Osteoblast (primary cell): ENCODE measurements at regions not wholly inside any gene's neighbourhood (a gene's known extent, or its start where the extent isn't known, plus 50 kb on each side); places are given as distances from the start of the nearest gene placed in this dataset.

Experiments
- DNase-seq: peaks from one replicate; pipeline ENCODE4 v3.0.0; 2011; ENCODE audit warnings: low spot score, mixed read lengths; ENCODE audit not compliant: insufficient read length; ENCODE audit errors: missing footprints
- H2AFZ ChIP-seq: 2 replicates; pipeline ENCODE4 v1.6.0; 2011; ENCODE audit warnings: mild to moderate bottlenecking, low read length
- H3K27ac ChIP-seq: 2 replicates; pipeline ENCODE4 v1.5.1; 2011; ENCODE audit warnings: mild to moderate bottlenecking, low read depth, low read length, moderate library complexity
- H3K27me3 ChIP-seq: 2 replicates; pipeline ENCODE4 v1.6.0; 2012; ENCODE audit warnings: mild to moderate bottlenecking, control low read depth, inconsistent platforms, low read length, moderate library complexity; ENCODE audit not compliant: insufficient read depth
- H3K36me3 ChIP-seq: 2 replicates; pipeline ENCODE4 v1.5.1; 2011; ENCODE audit warnings: mild to moderate bottlenecking, low read length, control low read depth, moderate library complexity; ENCODE audit not compliant: insufficient read depth
- H3K4me1 ChIP-seq: 2 replicates; pipeline ENCODE4 v1.5.1; 2011; ENCODE audit warnings: mild to moderate bottlenecking, low read length, control low read depth, moderate library complexity; ENCODE audit not compliant: insufficient read depth
- H3K4me2 ChIP-seq: 2 replicates; pipeline ENCODE4 v1.6.0; 2011; ENCODE audit warnings: mild to moderate bottlenecking, low read length; ENCODE audit not compliant: insufficient read depth
- H3K4me3 ChIP-seq: fragments of 200-600 bp; sonication (generic); 3 replicates; pipeline ENCODE4 v1.5.1; 2012; ENCODE audit warnings: mild to moderate bottlenecking, low read length, inconsistent platforms; ENCODE audit not compliant: insufficient read depth
- H3K79me2 ChIP-seq: 2 replicates; pipeline ENCODE4 v1.6.0; 2012; ENCODE audit warnings: mild to moderate bottlenecking, low read length, control low read depth, inconsistent platforms; ENCODE audit not compliant: insufficient read depth
- H3K9me3 ChIP-seq: 2 replicates; pipeline ENCODE4 v1.5.1; 2011; ENCODE audit warnings: low read depth, low read length, control low read depth
- H4K20me1 ChIP-seq: 2 replicates; pipeline ENCODE4 v1.6.0; 2012; ENCODE audit warnings: mild to moderate bottlenecking, low read length, control low read depth; ENCODE audit not compliant: insufficient read depth
- CTCF ChIP-seq: IDR thresholded peaks from 2 replicates; pipeline ENCODE4 v1.5.1; 2011; ENCODE audit warnings: mild to moderate bottlenecking, low read depth, low read length, moderate library complexity; ENCODE audit errors: extremely low read depth

GRCh38 chr17:70006159-70006558 is 68.9 kb upstream of the KCNJ16 start:
- no peaks in the 10 kb centered on the region for H3K27me3 ChIP-seq
- DNase-seq = no peak
- H3K4me2 ChIP-seq = peak overlapping the region; percentile 23
- no peak for TF ChIP-seq CTCF
- no peaks in the 10 kb centered on the region for H4K20me1 ChIP-seq
- no peaks in the 10 kb centered on the region for H3K79me2 ChIP-seq
- H3K4me3 ChIP-seq = no peak overlapping the region
- H2AFZ ChIP-seq = no peak overlapping the region
- no peak overlapping the region for H3K27ac ChIP-seq
- no peaks in the 10 kb centered on the region for H3K9me3 ChIP-seq
- H3K36me3 ChIP-seq = no peaks in the 10 kb centered on the region
- no peaks in the 10 kb centered on the region for H3K4me1 ChIP-seq

DNA sequence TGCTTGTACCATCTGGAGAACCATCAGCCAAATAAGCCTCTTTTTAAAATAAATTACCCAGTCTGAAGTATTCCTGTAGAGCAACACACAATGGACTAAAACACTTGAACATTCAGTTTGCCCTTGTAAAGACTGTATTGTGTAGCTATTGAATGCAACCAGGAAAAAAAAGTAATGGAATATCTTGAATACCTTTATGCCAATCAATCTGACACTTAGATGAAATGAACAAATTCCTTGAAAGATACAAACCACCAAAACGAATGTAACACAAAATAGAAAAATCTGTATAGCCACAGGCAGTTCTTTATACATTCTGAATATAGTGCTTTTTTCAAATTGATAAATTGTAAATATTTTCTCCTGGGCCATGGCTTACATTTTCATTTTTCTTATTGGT is 63.3 kb upstream of the KCNJ16 start:
- Histone ChIP-seq H3K4me3 (no peak overlapping the region), H2AFZ (no peak overlapping the region), H3K27ac (no peak overlapping the region), H3K4me1 (no peaks in the 10 kb centered on the region), H4K20me1 (no peaks in the 10 kb centered on the region), H3K9me3 (no peaks in the 10 kb centered on the region), H3K79me2 (no peaks in the 10 kb centered on the region), H3K36me3 (no peaks in the 10 kb centered on the region), H3K27me3 (no peaks in the 10 kb centered on the region), H3K4me2 (no peak overlapping the region)
- DNase-seq = no peak
- no peak for TF ChIP-seq CTCF

- Histone ChIP-seq H3K27ac (no peak overlapping the region), H2AFZ (no peak overlapping the region), H3K4me3 (no peak overlapping the region), H3K4me2 (no peak overlapping the region), H3K79me2 (no peaks in the 10 kb centered on the region), H4K20me1 (no peaks in the 10 kb centered on the region), H3K36me3 (no peaks in the 10 kb centered on the region), H3K27me3 (no peaks in the 10 kb centered on the region), H3K9me3 (no peaks in the 10 kb centered on the region), H3K4me1 (no peaks in the 10 kb centered on the region)
- TF ChIP-seq CTCF = no peak
- DNase-seq = no peak
Observed at GRCh38 chr17:70013911-70014310, 61.1 kb upstream of the KCNJ16 start.

GRCh38 chr17:70017112-70017511 is 57.9 kb upstream of the KCNJ16 start:
- TF ChIP-seq CTCF = no peak
- H3K27ac ChIP-seq = no peak overlapping the region
- no peaks in the 10 kb centered on the region for H3K36me3 ChIP-seq

More at GRCh38 chr17:70017112-70017511, 57.9 kb upstream of the KCNJ16 start:
- peaks cover 4% of the 10 kb centered on the region for H3K4me1 ChIP-seq
- H2AFZ ChIP-seq = no peak overlapping the region
- H3K4me3 ChIP-seq = no peak overlapping the region
- H3K4me2 ChIP-seq = no peak overlapping the region
- DNase-seq = no peak
- H3K9me3 ChIP-seq = no peaks in the 10 kb centered on the region
- H4K20me1 ChIP-seq = no peaks in the 10 kb centered on the region
- no peaks in the 10 kb centered on the region for H3K27me3 ChIP-seq
- H3K79me2 ChIP-seq = no peaks in the 10 kb centered on the region
